ENCODE measurements at regions not wholly inside any gene's neighbourhood (a gene's known extent, or its start where the extent isn't known, plus 50 kb on each side); places are given as distances from the start of the nearest gene placed in this dataset.

GRCh38 chr3:164818318-164818717 lies 260.0 kb downstream of the SI start:
- 80% methylated on average over 1 of the region's 12 CpGs; no CpG with 5 or more reads in 1 of the 2 donors for WGBS, 2 donors (ENCODE audit: low coverage in 1 of 2)
- ATAC-seq = no peak
- Histone ChIP-seq H3K9me3 (peaks cover 0 to 10% (median 0%) of the 10 kb centered on the region in 3 donors), H3K27ac (no peak overlapping the region), H3K27me3 (no peaks in the 10 kb centered on the region), H3K4me1 (no peaks in the 10 kb centered on the region), H3K36me3 (no peaks in the 10 kb centered on the region), H3K4me3 (no peak overlapping the region)
- no peak for TF ChIP-seq CTCF (IDR thresholded peaks at IDR 0.05)
- no peak for TF ChIP-seq POLR2AphosphoS5 (IDR thresholded peaks at IDR 0.05)
- TF ChIP-seq EP300 (IDR thresholded peaks at IDR 0.05) = no peak
- no peak for TF ChIP-seq POLR2A (IDR thresholded peaks at IDR 0.05)

- ATAC-seq = no peak
- 93% methylated on average over 2 of the region's 15 CpGs; no CpG with 5 or more reads in 1 of the 2 donors for WGBS, 2 donors (ENCODE audit: low coverage in 1 of 2)
- H3K27ac ChIP-seq = no peak overlapping the region
- no peaks in the 10 kb centered on the region for H3K36me3 ChIP-seq
- no peak overlapping the region for H3K4me3 ChIP-seq
- peaks cover 0 to 10% (median 0%) of the 10 kb centered on the region in 3 donors for H3K9me3 ChIP-seq
- H3K4me1 ChIP-seq = no peaks in the 10 kb centered on the region
- H3K27me3 ChIP-seq = no peaks in the 10 kb centered on the region
- TF ChIP-seq POLR2AphosphoS5 (IDR thresholded peaks at IDR 0.05) = no peak
Observed at GRCh38 chr3:164814106-164814505, 264.2 kb downstream of the SI start.

DNA sequence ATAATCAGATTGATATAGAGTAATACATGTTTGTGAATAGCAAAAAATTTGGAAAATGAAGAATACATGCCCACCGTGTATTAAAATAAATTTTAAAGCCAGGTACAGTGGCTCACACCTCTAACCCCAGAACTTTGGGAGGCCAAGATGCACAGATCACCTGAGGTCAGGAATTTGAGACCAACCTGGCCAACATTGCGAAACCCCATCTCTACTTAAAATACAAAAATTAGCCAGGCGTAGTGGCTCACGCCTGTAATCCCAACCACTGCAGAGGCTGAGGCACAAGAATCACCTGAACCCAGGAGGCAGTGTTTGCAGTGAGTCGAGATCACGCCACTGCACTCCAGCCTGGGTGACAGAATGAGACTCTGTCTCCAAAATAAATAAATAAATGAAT lies 266.3 kb downstream of the SI start:
- WGBS, 2 donors (ENCODE audit: low coverage in 1 of 2) = 74 to 90% methylated on average over 5 to 6 of the region's 6 CpGs
- no peak for ATAC-seq
- H3K36me3 ChIP-seq = no peaks in the 10 kb centered on the region
- no peak overlapping the region for H3K27ac ChIP-seq
- no peaks in the 10 kb centered on the region for H3K9me3 ChIP-seq
- no peaks in the 10 kb centered on the region for H3K4me1 ChIP-seq
- TF ChIP-seq EP300 (IDR thresholded peaks at IDR 0.05) (no peak), CTCF (IDR thresholded peaks at IDR 0.05) (no peak), POLR2A (IDR thresholded peaks at IDR 0.05) (no peak)
- H3K27me3 ChIP-seq = no peaks in the 10 kb centered on the region
- H3K4me3 ChIP-seq = no peak overlapping the region

- Histone ChIP-seq H3K27ac (no peak overlapping the region), H3K4me3 (no peak overlapping the region), H3K9me3 (no peaks in the 10 kb centered on the region), H3K27me3 (no peaks in the 10 kb centered on the region), H3K4me1 (no peaks in the 10 kb centered on the region), H3K36me3 (no peaks in the 10 kb centered on the region)
- 56 to 80% methylated on average over 2 of the region's 2 CpGs for WGBS, 2 donors (ENCODE audit: low coverage in 1 of 2)
- ATAC-seq = no peak
- TF ChIP-seq POLR2A (IDR thresholded peaks at IDR 0.05) = no peak
- TF ChIP-seq CTCF (IDR thresholded peaks at IDR 0.05) = no peak
- no peak for TF ChIP-seq EP300 (IDR thresholded peaks at IDR 0.05)
- TF ChIP-seq POLR2AphosphoS5 (IDR thresholded peaks at IDR 0.05) = no peak
Observed at GRCh38 chr3:164806188-164806587, 272.1 kb downstream of the SI start.

DNA sequence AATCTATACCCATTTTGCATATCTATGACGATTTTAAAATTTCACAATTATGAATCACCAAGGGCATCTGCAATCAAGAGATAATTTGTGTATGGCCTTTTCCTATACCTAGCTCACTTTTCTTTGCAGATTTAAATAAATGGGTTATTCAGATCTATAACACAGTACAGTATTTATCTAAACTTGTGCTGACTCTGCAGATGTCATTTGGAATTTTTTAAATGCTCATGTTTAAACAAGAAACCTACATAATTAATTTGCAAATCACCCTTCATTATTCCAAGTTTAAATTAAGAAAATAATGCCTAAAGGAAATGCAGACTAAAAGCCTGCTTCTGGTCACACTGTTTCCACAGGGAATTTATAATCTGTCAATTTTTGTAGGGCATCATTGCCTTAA lies 284.2 kb downstream of the SI start:
- H3K36me3 ChIP-seq = no peaks in the 10 kb centered on the region
- H3K4me3 ChIP-seq = no peak overlapping the region
- no peaks in the 10 kb centered on the region for H3K4me1 ChIP-seq
- TF ChIP-seq POLR2A (IDR thresholded peaks at IDR 0.05) (no peak), EP300 (IDR thresholded peaks at IDR 0.05) (no peak), CTCF (IDR thresholded peaks at IDR 0.05) (no peak), POLR2AphosphoS5 (IDR thresholded peaks at IDR 0.05) (no peak)
- 76 to 92% methylated on average over 1 of the region's 1 CpG for WGBS, 2 donors (ENCODE audit: low coverage in 1 of 2)
- H3K27ac ChIP-seq = no peak overlapping the region
- ATAC-seq = no peak
- no peaks in the 10 kb centered on the region for H3K9me3 ChIP-seq
- H3K27me3 ChIP-seq = no peaks in the 10 kb centered on the region

All from gastroesophageal sphincter (tissue), 4 donors.